Dermis microvascular lymphatic vessel endothelial cell (primary cell): ENCODE measurements at regions not wholly inside any gene's neighbourhood (a gene's known extent, or its start where the extent isn't known, plus 50 kb on each side); places are given as distances from the start of the nearest gene placed in this dataset.
"Not testable (repeated sequence)": the region's sequence is repeated elsewhere in the genome, so short reads cannot be mapped to it uniquely, and the experiment has no call there.

ENCODE experiments used
- DNase-seq, 2 donors: peaks; one replicate each; pipeline versions ENCODE4 v3.0.0 to v3.0.0-alpha.2; 2010; ENCODE audit warnings: low read depth in 2 of 2

GRCh38 chr2:16206191-16206944 lies 266.0 kb downstream of the MYCN start:
- no peak for DNase-seq

GRCh38 chr2:16205631-16206030 lies 265.3 kb downstream of the MYCN start:
- no peak for DNase-seq

GRCh38 chr2:16204886-16205620 lies 264.7 kb downstream of the MYCN start:
- no peak for DNase-seq

GRCh38 chr2:16204251-16204650 lies 263.9 kb downstream of the MYCN start:
- no peak for DNase-seq

GRCh38 chr2:16203691-16204090 lies 263.3 kb downstream of the MYCN start:
- DNase-seq = no peak

GRCh38 chr2:16203069-16203468 lies 262.7 kb downstream of the MYCN start:
- DNase-seq = no peak

GRCh38 chr2:16202266-16203020 lies 262.1 kb downstream of the MYCN start:
- DNase-seq = no peak

GRCh38 chr2:16201848-16202247 lies 261.5 kb downstream of the MYCN start:
- DNase-seq = no peak

- DNase-seq = no peak
These were observed 260.3 kb downstream of the MYCN start for GRCh38 chr2:16200554-16201193.

GRCh38 chr2:16199882-16200553 lies 259.7 kb downstream of the MYCN start:
- DNase-seq = no peak

- DNase-seq = not testable (repeated sequence)
These were observed 258.9 kb downstream of the MYCN start for GRCh38 chr2:16199241-16199640.

GRCh38 chr2:16198166-16198912 lies 258.0 kb downstream of the MYCN start:
- no peak for DNase-seq

GRCh38 chr2:16197504-16198147 lies 257.3 kb downstream of the MYCN start:
- no peak for DNase-seq

- no peak for DNase-seq
These were observed 256.5 kb downstream of the MYCN start for GRCh38 chr2:16196687-16197503.

- DNase-seq = no peak
These were observed 255.3 kb downstream of the MYCN start for GRCh38 chr2:16195681-16196070.

- DNase-seq = no peak
These were observed 254.8 kb downstream of the MYCN start for GRCh38 chr2:16194931-16195680.

- DNase-seq = no peak
These were observed 254.2 kb downstream of the MYCN start for GRCh38 chr2:16194530-16194929.

GRCh38 chr2:16194096-16194390 lies 253.7 kb downstream of the MYCN start:
- no peak for DNase-seq
